HG03135 (cell line): ENCODE measurements at regions not wholly inside any gene's neighbourhood (a gene's known extent, or its start where the extent isn't known, plus 50 kb on each side); places are given as distances from the start of the nearest gene placed in this dataset.

ENCODE experiments used
- ATAC-seq: cut with Tn5 transposase; IDR thresholded peaks from one replicate; pipeline ENCODE4 v1.9.1; 2021; ENCODE audit warnings: mild to moderate bottlenecking, moderate library complexity; ENCODE audit not compliant: unreplicated experiment

DNA sequence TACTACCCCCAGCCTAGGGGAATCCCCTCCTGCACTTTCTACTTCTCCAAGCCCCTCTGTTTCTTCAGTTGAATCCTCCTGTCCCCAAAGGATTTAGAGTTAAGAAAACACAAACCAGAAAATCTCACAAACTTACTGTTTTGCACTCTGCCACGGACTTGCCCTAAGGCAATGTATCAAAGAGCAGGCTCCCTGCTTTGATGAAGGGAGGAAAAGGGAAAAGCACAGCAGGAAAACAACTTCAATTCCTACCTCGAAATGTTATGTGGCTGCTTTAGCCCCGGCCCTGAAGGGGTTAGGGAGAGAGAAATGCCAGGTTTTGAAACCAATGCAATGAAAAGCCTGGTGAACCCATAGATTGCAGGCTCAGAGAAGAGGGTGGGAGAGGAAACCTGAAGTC, 254.7 kb downstream of the MAN2A1 start:
- ATAC-seq: no peak

DNA sequence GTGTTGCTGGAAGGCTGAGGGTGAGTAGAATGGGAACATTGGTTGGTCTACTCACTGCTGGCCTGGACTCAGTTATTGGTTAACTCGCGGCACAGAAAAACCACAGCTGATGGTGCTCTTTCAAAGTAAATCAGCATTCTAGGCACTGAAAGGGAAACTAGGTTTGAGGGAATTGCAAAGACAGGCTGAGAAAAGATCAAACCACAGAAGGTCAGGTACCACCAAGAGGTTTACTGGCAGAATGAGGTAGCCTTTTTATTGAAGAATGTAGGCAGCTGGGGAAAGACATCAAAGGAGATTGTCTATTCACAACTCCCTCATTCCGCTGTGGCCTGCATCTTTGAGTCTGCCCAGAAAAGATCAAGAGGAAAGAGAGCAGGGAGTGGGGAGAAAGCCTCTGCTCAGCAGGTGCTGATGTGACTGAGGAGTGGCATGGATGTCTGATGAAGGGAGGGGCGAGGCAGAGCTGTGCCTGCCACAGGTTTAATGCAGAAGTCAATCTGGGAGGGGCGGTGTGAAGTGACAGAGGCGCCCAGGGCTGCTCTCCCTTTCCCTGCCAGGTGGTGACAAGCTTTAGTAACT, 255.5 kb downstream of the MAN2A1 start:
- peak; percentile 73 for ATAC-seq

DNA sequence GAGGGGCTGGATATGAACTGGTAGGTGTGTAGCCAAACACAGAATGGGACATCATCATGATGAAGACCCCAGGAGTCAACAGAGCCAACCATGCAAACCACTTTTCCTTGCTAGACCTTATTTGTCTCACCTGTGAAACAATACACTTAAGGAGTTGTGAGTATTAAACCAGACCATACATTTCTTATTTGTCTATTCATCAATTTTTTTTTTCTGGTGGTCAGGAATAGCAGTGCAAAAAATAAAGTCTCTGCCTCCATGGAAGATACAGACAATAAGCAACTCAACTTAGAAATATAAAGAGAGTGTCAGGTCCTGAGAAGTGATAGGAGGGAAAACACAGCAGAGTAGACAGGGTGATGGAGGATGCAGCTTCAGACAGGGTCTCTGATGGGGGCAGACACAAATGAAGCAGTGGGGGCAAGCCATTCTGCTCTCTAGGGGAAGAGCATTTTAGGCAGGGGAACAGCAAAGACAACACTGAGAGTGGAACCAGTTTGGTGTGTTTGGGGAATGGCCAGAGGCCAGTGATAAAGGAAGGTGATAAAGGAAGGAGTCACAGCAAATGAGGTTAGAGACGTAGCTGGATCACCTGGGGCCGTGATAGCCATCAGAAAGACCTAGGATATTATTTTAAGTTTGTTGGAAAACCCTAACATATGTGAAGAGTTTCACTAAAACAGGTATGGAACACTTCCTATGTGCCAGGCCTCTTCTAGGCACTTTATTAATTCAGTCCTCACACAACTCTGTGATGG, 256.2 kb downstream of the MAN2A1 start:
- no peak for ATAC-seq

DNA sequence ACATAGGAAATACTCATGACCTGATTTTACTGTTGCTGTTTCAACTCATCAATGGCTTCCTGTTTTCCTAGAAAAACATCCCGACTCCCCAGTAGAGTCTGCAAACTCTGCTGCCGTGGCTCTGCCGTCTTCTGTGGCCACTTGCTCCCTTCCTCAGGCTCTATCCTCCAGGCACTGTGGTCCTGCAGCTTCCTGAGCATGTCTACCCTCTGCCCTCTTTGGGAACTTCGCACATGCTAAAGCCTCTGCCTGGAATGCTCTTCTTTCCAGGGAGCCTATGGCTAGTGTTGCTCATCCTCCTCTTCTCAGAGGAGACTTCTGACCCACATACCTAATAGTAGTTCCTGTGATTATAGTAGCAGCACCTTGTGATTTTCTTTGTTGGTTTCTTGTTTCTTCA, 256.9 kb downstream of the MAN2A1 start:
- no peak for ATAC-seq

DNA sequence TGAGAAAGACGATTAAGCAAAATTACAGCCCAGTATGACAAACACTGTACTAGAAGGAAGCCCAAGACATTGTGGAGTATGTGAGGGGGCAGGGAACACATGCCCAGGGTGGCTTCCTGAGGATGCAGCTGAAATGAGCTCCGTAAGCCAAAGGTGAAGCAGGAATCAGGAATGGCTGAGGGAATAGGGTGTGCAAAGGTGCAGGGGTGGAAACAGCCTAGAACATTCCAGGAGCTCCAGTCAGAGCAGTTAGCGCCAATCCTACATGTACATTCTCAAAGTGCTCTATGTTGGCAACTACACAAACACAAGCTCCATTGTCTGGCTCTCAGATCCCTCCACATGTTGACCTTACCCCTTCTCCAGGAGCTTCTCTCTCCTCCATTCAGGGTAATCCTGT, 257.9 kb downstream of the MAN2A1 start:
- no peak for ATAC-seq

DNA sequence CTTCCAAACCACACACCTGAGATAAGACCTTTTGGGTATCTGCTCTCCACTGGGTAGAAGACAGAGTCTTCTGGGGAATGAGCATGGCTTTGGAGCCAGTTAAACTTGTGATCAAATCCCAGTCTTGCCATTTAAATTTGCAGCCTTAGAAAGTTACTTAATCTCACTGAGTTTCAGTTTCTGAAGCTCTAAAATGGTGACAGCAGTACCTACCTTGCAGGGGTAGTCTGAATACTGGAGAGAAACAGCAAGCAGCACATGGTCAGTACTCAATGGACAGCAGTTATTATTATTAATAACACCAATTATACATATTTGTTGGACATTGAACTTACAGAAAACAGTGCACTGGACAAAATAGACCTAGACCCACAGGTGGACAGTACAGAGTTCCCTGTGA, 260.9 kb downstream of the MAN2A1 start:
- ATAC-seq: no peak

DNA sequence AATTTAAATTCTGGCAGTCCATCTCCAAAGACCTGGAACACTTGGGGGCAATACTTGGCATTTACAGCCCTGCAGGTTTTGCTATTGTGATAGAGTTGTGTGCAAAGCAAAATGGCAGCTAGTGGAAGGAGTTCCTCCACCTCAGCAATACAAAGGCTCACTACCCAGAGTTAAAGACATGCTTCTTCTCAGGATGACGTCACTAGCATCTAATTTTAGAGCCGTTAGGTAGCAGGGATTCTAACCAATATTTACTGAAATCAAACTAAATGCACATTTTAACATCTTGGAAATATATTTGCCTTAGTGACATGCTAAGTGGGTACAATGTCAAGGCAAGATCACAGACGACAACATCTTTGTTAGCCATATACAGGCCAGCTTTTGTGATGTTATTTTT, 261.6 kb downstream of the MAN2A1 start:
- no peak for ATAC-seq

DNA sequence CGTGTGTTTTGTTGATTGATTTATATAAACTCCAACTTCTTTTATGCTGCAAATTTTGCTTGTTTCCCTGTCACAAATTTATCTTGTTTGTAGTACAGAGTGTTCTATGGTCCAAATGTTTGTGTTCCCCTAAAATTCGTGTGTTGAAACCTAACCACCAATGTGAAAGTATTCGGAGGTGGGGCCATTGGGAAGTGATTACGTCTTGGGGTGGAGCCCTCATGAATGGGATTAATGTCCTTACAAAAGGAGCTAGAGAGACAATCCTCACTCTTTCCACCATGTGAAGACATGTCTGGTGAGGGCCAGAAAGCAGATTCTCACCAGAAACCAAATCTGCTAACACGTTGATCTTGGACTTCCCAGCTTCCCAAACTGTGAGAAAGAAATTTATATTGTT, 262.0 kb downstream of the MAN2A1 start:
- ATAC-seq: no peak

DNA sequence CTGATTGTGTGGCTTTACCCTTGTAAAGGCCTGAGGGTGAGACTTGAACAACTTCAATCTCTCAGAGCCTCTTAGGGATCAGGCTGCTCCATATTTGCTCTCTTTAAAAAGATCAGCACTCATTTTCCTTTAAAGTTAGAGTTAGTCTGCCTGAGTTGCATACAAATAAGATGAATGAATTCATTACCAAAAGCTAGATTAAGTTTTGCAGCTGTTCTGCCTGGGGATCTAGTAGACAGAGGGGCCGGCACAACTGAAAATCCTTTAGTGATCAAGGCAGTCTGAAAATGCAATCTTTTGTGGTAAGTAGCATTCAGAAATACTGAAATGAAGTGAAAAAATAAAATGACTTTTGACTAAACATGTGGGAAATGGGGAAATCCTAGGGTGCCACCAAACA, 264.0 kb downstream of the MAN2A1 start:
- no peak for ATAC-seq

DNA sequence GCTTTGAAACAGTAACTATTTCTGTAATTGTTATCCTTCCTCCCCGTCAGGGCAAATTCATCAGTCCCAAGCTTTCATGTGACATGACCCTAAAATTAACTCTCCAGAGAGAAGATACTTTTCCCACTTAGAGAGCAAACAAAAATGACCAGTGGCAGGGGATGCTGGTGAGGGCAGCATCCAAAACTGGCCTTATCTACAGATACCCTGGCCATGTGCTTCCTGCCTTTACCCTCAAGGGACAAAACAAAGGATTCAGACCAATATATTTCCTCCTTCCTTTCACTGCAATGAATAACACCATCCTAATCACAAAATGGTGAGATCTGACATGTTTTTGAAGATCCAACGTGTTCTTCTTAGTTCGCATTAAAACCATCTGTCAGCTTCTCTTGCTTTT, 267.2 kb downstream of the MAN2A1 start:
- ATAC-seq: no peak

DNA sequence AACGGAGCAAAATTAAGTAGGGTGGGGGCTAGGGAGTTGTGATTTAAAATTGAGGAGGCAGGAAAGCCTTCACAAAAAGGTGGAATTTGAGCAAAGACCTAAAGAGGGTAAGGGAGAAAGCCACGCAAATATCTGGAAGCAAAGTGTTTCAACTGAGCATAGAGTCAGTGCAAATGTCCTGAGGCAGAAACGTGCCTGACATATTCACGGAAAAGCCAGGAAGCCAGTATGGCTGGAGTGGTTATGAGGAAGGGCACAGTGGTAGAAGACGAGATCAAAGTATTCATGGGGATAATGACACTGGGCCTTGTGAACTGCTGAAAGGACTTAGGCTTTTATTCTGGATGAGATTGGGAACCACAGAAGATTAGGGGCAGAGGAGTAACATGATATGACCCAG, 268.4 kb downstream of the MAN2A1 start:
- no peak for ATAC-seq

DNA sequence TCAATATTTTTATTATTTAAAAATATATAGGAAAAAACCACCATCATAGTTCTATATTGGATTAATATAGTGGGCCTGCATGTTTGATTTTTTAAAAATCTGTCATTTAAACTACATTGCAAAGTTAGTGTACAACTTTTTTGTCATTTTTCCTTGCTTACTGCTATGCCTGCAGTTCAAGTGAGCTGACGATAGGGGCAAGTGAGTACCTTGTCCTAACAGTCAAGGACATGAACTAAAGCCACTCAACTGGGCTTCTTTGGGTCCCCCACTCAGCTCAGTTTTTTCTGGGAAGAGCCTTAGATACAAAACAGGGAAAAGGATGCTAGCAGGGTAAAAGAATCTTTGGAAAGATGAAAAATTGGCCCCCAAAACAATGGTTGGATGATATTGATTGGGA, 269.9 kb downstream of the MAN2A1 start:
- ATAC-seq: no peak

DNA sequence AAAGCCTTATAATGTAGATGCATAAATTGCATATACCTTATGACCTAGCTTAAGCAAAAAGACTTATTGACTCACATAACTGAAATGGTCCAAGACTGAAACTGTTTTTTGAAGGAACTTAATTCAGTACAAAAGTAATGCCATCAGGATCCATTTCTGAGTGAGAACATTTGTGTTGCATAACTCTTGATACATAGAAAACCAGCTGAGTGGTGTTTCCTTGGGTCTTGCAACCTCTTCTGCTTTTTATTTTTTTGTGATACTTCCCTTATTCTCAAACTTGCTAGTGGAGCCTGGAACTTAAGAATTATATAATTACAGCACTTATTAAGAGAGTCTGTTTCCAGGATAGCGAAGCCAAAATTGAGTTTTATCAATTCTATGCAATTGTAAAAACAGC, 272.0 kb downstream of the MAN2A1 start:
- no peak for ATAC-seq

DNA sequence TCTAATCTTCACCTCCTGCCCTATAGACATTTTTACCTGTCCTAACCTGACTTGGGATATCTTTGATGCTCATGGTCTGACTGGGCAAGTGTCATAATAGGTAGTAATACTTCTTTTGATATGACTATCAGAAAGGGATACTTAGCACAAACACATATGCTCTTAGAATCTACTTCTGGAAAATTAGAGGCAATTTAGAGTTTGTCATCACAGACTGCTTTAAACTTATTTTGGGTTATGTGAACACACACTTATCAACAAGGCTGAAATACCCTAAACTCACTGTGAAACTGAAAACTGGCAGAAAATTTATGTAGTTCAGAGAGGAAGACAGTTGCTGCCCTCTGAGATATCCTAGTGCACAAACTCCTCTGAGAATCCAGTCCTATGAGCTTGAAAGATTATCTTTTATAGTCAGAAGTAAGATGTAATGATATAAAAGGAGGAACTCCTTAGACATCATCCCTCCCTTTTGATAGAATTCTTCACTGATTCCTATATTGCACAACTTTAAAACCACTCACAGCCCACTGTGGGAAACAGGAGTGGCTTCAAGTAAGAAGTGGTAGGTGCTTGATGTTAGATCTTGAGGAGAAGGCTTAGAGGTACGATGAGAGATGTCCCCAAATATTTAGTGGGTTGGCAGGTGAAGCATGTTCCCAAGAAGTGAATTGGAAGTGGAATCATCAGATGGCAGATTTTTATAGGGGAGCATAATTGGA, 273.3 kb downstream of the MAN2A1 start:
- no peak for ATAC-seq

DNA sequence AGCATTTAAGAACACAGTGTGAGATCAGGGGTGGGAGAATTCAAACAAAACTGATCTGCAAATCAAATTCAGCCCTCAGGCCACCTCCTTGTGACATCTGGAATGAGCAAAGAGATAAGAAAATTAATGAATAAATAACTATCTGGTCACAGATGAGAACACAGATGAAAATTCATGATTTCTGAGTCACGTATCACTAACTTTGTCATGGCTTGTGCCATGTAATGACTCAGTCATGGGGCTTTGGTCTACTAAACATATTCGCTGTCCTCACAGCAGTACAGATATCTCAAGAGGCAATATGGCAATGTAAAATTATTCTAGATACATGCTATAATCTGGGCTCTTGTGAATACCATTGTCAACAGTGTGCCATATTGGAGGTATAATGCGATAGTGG, 274.4 kb downstream of the MAN2A1 start:
- ATAC-seq: no peak

DNA sequence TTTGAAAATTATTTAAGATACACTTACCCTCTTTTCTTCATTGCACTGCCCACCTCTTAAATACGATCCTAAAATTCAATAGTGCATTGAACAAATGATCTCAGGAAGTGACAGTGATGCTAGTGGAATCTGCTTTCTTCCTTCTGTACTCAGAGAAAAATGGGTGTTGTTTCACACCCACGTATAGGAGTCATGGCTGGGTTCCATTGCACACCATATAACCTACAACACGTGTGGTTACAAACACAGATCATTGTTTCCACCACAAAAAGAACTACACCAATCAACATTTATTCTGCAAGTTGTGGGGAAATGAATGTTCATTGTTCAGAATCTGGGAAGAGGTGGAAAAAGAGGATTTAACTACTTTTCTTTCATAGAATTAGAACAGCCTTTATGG, 275.9 kb downstream of the MAN2A1 start:
- ATAC-seq: no peak

DNA sequence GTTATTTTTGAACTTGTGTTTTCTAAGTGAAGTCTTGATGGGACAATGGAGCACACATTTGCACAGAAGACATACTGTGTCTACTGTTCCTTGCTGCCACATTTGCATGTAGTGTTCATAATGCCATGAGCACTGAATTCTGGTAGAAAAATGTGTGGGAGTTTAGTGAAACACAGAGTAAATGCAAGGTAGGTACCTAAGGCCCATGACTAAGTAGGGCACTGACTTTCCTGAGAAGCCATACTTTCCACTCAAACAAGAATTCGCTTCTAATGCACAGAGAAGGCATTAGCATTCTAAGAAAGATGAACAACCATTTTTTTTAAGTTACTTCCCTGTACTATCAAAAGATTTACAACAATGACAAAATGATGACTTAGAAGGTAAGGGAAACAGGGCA, 282.2 kb downstream of the MAN2A1 start:
- no peak for ATAC-seq

DNA sequence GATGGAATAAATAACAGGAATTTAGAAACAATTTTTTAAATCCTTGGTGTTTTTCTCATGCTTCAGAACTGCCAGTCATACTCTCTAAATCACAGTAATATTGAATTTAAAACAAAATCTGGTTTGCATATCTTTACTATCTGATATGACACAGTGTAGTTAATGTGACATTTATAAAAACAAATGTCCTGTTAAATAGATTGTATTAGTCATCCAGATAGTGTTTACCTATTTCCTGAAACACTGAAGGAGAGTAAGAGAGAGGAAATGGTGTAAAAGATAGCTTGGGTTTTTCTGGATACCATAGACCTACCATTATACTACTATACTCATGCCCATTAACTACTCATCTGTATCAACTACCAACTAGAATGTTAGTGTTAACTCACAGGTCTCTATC, 292.3 kb downstream of the MAN2A1 start:
- ATAC-seq: no peak

DNA sequence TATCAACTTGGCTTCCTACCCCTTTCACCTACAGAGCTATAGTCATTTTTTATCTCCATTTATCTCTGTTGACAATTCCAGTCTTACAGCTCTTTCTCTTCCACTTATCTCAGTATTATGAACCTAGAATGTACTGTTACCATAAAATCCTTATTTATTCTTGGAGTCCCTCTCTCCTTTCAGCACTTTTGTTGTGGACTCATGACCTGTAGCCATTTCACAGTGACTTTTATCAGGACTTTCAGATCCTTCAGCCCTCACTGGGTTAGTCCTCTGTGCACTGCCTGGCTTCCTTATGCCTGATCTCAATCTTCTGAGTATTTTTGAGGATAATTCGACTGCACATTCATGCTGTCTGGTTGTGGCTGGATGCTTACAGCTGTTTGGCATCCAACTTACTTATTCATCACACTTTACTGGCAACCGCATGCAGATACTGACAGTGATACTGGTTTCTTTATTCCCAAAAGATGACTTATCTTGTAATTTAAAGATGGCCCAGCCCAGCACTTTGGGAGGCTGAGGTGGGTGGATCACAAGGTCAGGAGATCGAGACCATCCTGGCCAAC, 293.3 kb downstream of the MAN2A1 start:
- no peak for ATAC-seq

DNA sequence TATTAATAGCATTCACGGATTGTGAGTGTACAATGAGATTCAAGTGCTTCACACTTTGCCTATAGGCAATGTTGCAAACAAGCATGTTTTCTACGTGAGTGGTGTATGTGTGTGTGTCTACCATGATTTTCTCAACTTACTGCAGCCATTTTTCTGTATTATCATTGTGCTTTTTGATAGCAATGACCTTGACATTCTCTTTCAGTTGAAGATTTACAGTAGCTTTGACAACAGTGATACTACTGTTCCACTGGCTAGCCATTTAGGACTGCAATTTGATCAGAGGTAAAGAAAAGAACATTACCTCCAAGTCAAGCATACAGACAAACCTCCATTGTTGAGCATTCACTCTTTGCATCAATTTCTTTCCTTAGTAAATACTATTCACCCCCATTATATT, 297.0 kb downstream of the MAN2A1 start:
- ATAC-seq: no peak

DNA sequence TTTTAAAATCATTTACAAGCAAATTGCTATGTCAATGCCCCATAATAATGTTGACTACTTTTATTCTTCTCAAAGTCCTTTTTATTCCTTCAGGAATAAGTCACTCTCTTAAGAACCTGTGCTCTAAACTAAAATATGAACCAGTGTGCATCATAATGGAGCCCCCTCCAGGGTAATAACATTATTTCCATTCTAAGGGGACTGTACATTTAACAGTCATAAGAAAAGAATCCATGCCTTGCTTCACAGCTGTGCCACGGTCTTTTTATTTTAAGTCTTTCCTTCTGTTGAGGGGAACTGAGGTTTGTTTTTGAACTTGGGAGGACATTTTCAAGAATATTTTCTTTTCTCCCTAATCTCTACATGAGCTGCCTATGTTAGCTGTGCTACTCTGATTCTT, 297.6 kb downstream of the MAN2A1 start:
- ATAC-seq: no peak

DNA sequence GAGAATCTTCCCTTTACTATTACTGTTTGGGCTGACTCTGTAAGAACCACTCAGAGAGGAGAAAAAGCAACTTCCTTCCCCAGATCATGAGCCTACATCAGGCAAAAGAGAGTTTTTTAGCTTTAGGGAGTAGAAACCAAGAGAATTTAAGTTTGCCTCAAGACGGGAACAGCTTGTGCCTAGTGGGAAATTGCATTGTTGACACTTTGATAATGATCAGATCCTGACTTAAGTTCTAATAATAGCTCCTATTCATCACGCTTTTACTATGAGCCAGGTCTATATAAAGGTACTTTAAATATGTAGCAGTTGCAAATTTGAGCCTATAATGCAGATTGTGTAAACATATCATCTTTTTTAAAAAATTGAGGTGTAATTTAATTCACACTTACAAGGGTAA, 298.2 kb downstream of the MAN2A1 start:
- no peak for ATAC-seq
